Dermis microvascular lymphatic vessel endothelial cell (primary cell): ENCODE measurements at regions not wholly inside any gene's neighbourhood (a gene's known extent, or its start where the extent isn't known, plus 50 kb on each side); places are given as distances from the start of the nearest gene placed in this dataset.
A peak's percentile ranks its signal among the peaks of the same experiment; 100 is the strongest.

Source experiments
- DNase-seq, 2 donors: peaks; one replicate each; pipeline versions ENCODE4 v3.0.0 to v3.0.0-alpha.2; 2010; ENCODE audit warnings: low read depth in 2 of 2

- no peak for DNase-seq
These were observed 52.7 kb upstream of the NEURL1B start for GRCh38 chr5:172588380-172588779.

- no peak for DNase-seq
These were observed 54.0 kb upstream of the NEURL1B start for GRCh38 chr5:172587061-172587405.

GRCh38 chr5:172586125-172587060 is 54.7 kb upstream of the NEURL1B start:
- DNase-seq: no peak

GRCh38 chr5:172585114-172585513 is 55.9 kb upstream of the NEURL1B start:
- no peak for DNase-seq

DNA sequence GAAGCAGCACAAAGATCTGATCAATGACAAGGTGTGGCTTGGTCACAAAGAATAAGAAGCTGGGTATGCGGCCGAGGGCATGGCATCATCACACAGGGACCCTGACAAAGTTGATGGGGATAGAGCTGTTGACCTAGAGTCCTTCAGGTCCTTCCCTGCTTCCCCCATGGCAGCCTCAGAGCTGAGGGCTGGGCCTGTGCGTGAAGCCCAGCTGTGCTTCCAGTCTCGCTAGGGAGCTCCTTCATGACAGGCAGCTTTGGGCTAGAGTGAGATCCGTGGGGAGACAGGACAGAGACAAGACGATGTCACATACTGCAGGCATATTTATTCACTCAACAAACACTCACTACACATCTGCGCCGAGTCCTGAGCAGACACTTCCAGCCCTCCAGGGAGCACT is 56.4 kb upstream of the NEURL1B start:
- DNase-seq: no peak

GRCh38 chr5:172583931-172584511 is 57.0 kb upstream of the NEURL1B start:
- peak in 1 of 2 donors; percentile 60 for DNase-seq

DNA sequence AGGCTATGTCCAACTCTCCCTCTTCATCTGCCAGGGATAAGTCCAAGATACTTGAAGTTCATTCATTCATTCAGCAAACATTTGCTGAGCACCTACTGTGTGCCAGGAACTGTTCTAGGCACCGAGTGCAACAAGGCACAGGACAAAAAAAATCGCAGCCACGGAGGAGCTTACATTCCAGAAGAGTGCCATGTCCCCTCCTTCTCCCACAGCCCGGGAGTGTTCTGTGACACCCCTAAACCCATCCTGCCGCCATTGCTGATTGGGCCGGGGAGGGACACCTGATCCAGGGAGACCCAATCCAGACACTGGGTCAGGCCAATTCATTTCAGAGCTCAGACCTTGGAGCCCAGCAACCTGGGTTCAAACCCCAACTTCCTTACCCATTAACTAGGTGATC is 58.1 kb upstream of the NEURL1B start:
- DNase-seq: no peak

DNA sequence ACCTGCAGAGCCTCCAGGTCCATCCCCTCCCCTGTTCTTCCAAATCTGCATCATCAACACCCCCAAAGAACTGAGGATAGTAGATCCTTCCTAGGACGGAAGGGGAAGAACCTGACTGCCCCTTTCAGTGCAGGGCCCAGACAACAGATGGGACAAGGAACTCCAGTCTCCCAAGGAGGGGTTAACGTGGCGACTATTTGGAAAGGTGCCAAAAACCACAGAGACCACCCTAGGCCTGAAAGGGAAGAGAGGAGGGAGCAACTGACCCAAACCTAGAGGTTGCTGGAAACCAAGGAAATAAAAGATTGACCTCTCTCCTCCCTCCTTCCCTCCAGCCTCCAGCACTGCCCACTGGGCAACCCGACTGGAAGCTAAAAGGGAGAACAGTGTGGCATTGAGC is 59.7 kb upstream of the NEURL1B start:
- DNase-seq: no peak

DNA sequence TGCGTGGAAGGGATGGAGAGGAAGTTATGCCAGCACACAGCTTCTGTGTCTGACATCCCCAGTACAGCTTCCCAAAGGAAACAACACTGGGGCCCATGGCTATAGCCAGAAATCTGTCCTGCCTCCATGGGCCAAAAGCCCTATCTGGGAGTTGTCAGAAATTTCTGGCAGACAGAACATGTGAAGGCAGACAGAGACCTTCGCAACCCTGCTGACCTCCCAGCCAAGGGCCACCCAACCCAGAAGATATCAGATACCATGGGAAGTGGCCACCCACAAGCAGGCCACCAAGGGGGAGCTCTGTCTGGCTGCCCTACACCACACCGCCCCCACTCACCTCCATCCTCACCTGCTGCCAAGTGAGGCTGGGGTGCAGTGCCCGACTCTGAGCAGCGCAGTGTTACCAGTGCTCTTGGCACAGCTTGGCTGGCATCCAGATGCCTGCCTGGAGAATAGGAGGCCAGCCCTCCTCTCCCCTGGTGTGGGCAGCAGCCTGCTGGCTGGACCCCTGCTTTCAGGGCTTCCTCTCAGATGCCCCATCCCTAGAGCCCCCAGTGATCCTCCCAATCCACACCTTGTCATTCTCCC is 61.6 kb upstream of the NEURL1B start:
- no peak for DNase-seq

- DNase-seq: no peak
These were observed 63.7 kb upstream of the NEURL1B start for GRCh38 chr5:172577267-172577909.

- no peak for DNase-seq
These were observed 65.1 kb upstream of the NEURL1B start for GRCh38 chr5:172575816-172576545.

DNA sequence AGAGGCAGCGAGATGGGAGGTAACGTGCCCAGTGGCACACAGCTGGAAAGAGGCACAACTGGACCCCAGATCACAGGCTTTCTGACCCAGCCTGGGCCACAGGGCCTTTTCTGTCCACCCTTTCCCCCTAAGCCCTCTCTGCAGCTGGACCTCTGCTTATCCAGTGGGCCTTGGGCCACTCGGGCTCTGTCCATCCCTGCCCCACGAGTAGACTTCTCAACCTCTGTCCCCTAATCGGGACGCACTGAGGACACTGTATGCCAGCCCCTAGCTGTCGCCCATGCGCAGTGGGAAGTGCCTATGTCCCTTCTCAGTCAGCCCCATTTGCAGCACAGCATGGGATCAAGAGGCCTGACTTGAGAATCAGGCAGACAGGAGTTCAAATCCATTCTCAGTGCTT is 65.6 kb upstream of the NEURL1B start:
- DNase-seq: no peak

- DNase-seq: no peak
These were observed 66.2 kb upstream of the NEURL1B start for GRCh38 chr5:172574871-172575223.

GRCh38 chr5:172573986-172574870 is 66.8 kb upstream of the NEURL1B start:
- DNase-seq: no peak

DNA sequence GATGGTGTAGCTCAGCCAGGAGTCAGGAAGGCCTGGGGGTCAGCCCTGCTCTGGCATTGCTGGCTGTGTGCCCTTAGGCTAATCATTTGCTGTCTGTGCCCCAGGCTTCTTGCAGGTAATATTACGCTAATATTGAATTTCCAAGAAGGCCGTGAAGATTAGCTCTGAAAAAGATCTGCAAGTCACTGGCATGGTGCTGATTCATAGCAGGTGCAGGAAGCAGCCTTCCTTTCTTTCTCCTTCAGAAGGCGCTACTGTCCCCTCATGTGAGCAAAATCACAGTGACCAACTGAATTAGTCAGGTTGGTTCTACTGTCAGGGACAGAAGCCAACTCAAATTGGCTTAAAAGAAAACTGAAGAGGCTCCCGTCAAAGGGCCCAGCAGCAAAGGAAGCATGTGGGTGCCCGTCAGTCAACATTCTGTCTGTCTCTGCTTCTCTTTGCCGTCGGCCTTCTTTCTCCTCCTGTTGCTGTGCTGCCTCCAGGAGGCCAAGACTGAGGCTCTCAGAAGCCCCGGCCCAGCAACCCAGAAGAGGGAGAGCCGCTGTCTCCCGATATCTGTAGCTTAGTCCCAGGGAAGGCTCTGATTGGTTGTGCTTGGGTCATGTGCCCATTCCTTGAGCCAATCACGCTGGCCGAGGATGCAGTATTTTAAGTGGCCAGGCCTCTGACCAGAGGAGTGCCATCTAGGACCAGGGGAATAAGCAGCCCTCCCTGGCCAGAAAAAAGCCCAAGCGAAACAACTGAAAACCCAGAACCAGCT is 67.8 kb upstream of the NEURL1B start:
- DNase-seq: no peak

- DNase-seq: no peak
These were observed 68.6 kb upstream of the NEURL1B start for GRCh38 chr5:172572440-172572839.

GRCh38 chr5:172571892-172572291 is 69.2 kb upstream of the NEURL1B start:
- DNase-seq: no peak

GRCh38 chr5:172571413-172571812 is 69.7 kb upstream of the NEURL1B start:
- no peak for DNase-seq

GRCh38 chr5:172570594-172571334 is 70.3 kb upstream of the NEURL1B start:
- no peak for DNase-seq
